ENCODE measurements at regions not wholly inside any gene's neighbourhood (a gene's known extent, or its start where the extent isn't known, plus 50 kb on each side); places are given as distances from the start of the nearest gene placed in this dataset.

- DNase-seq = no peak
Measured at GRCh38 chr2:71919708-71920107, 228.0 kb downstream of the CYP26B1 start.

- DNase-seq = no peak
Measured at GRCh38 chr2:71910277-71910676, 237.4 kb downstream of the CYP26B1 start.

GRCh38 chr2:71908798-71909197, 238.9 kb downstream of the CYP26B1 start:
- no peak for DNase-seq

- no peak for DNase-seq
Measured at GRCh38 chr2:71907503-71907902, 240.2 kb downstream of the CYP26B1 start.

- no peak for DNase-seq
Measured at GRCh38 chr2:71906357-71906973, 241.2 kb downstream of the CYP26B1 start.

GRCh38 chr2:71905205-71905604, 242.5 kb downstream of the CYP26B1 start:
- no peak for DNase-seq

- no peak for DNase-seq
Measured at GRCh38 chr2:71903841-71904240, 243.8 kb downstream of the CYP26B1 start.

- DNase-seq = no peak
Measured at GRCh38 chr2:71901466-71901865, 246.2 kb downstream of the CYP26B1 start.

GRCh38 chr2:71898851-71899681, 248.6 kb downstream of the CYP26B1 start:
- DNase-seq = no peak

- DNase-seq = no peak
Measured at GRCh38 chr2:71898375-71898774, 249.3 kb downstream of the CYP26B1 start.

- DNase-seq = no peak
Measured at GRCh38 chr2:71897836-71898235, 249.8 kb downstream of the CYP26B1 start.

GRCh38 chr2:71897137-71897480, 250.6 kb downstream of the CYP26B1 start:
- no peak for DNase-seq

GRCh38 chr2:71896385-71897136, 251.1 kb downstream of the CYP26B1 start:
- no peak for DNase-seq

- DNase-seq = no peak
Measured at GRCh38 chr2:71895320-71896161, 252.1 kb downstream of the CYP26B1 start.

- DNase-seq = no peak
Measured at GRCh38 chr2:71894261-71894660, 253.4 kb downstream of the CYP26B1 start.

- no peak for DNase-seq
Measured at GRCh38 chr2:71893646-71894045, 254.0 kb downstream of the CYP26B1 start.

GRCh38 chr2:71892896-71893295, 254.8 kb downstream of the CYP26B1 start:
- no peak for DNase-seq

GRCh38 chr2:71892423-71892730, 255.3 kb downstream of the CYP26B1 start:
- DNase-seq = no peak

GRCh38 chr2:71891719-71892422, 255.8 kb downstream of the CYP26B1 start:
- no peak for DNase-seq

GRCh38 chr2:71891155-71891554, 256.5 kb downstream of the CYP26B1 start:
- no peak for DNase-seq

GRCh38 chr2:71889759-71890684, 257.6 kb downstream of the CYP26B1 start:
- no peak for DNase-seq
